ENCODE measurements at regions not wholly inside any gene's neighbourhood (a gene's known extent, or its start where the extent isn't known, plus 50 kb on each side); places are given as distances from the start of the nearest gene placed in this dataset.

- no peak for DNase-seq (ENCODE audit: low read depth in 1 of 2, low spot score in 1 of 2)
Measured at GRCh38 chr16:74100395-74101326, 196.0 kb upstream of the PSMD7 start.

- DNase-seq (ENCODE audit: low read depth in 1 of 2, low spot score in 1 of 2) = no peak
Measured at GRCh38 chr16:74099530-74099929, 197.1 kb upstream of the PSMD7 start.

- DNase-seq (ENCODE audit: low read depth in 1 of 2, low spot score in 1 of 2) = no peak
Measured at GRCh38 chr16:74094962-74095361, 201.7 kb upstream of the PSMD7 start.

GRCh38 chr16:74094514-74094913, 202.1 kb upstream of the PSMD7 start:
- no peak for DNase-seq (ENCODE audit: low read depth in 1 of 2, low spot score in 1 of 2)

GRCh38 chr16:74092336-74092735, 204.3 kb upstream of the PSMD7 start:
- DNase-seq (ENCODE audit: low read depth in 1 of 2, low spot score in 1 of 2) = no peak

- DNase-seq (ENCODE audit: low read depth in 1 of 2, low spot score in 1 of 2) = no peak
Measured at GRCh38 chr16:74090871-74091270, 205.7 kb upstream of the PSMD7 start.

GRCh38 chr16:74083541-74083940, 213.1 kb upstream of the PSMD7 start:
- DNase-seq (ENCODE audit: low read depth in 1 of 2, low spot score in 1 of 2) = no peak

- DNase-seq (ENCODE audit: low read depth in 1 of 2, low spot score in 1 of 2) = no peak
Measured at GRCh38 chr16:74080311-74080710, 216.3 kb upstream of the PSMD7 start.

- no peak for DNase-seq (ENCODE audit: low read depth in 1 of 2, low spot score in 1 of 2)
Measured at GRCh38 chr16:74079232-74079586, 217.4 kb upstream of the PSMD7 start.

- DNase-seq (ENCODE audit: low read depth in 1 of 2, low spot score in 1 of 2) = no peak
Measured at GRCh38 chr16:74078511-74079231, 217.9 kb upstream of the PSMD7 start.

- no peak for DNase-seq (ENCODE audit: low read depth in 1 of 2, low spot score in 1 of 2)
Measured at GRCh38 chr16:74076568-74076967, 220.0 kb upstream of the PSMD7 start.

GRCh38 chr16:74075393-74075792, 221.2 kb upstream of the PSMD7 start:
- DNase-seq (ENCODE audit: low read depth in 1 of 2, low spot score in 1 of 2) = no peak

GRCh38 chr16:74073456-74073855, 223.2 kb upstream of the PSMD7 start:
- DNase-seq (ENCODE audit: low read depth in 1 of 2, low spot score in 1 of 2) = no peak

- DNase-seq (ENCODE audit: low read depth in 1 of 2, low spot score in 1 of 2) = no peak
Measured at GRCh38 chr16:74071996-74072535, 224.5 kb upstream of the PSMD7 start.

- no peak for DNase-seq (ENCODE audit: low read depth in 1 of 2, low spot score in 1 of 2)
Measured at GRCh38 chr16:74070237-74070636, 226.4 kb upstream of the PSMD7 start.

- DNase-seq (ENCODE audit: low read depth in 1 of 2, low spot score in 1 of 2) = no peak
Measured at GRCh38 chr16:74064120-74064735, 232.4 kb upstream of the PSMD7 start.

GRCh38 chr16:74053826-74054225, 242.8 kb upstream of the PSMD7 start:
- DNase-seq (ENCODE audit: low read depth in 1 of 2, low spot score in 1 of 2) = no peak

- DNase-seq (ENCODE audit: low read depth in 1 of 2, low spot score in 1 of 2) = no peak
Measured at GRCh38 chr16:74053312-74053711, 243.3 kb upstream of the PSMD7 start.

GRCh38 chr16:74052016-74052415, 244.6 kb upstream of the PSMD7 start:
- DNase-seq (ENCODE audit: low read depth in 1 of 2, low spot score in 1 of 2) = no peak

- DNase-seq (ENCODE audit: low read depth in 1 of 2, low spot score in 1 of 2) = no peak
Measured at GRCh38 chr16:74049027-74049426, 247.6 kb upstream of the PSMD7 start.

GRCh38 chr16:74046524-74046923, 250.1 kb upstream of the PSMD7 start:
- DNase-seq (ENCODE audit: low read depth in 1 of 2, low spot score in 1 of 2) = no peak

- DNase-seq (ENCODE audit: low read depth in 1 of 2, low spot score in 1 of 2) = no peak
Measured at GRCh38 chr16:74045513-74045912, 251.1 kb upstream of the PSMD7 start.

Data from activated CD4-positive, alpha-beta T cell treated with anti-CD3 and anti-CD28 coated beads, Interleukin-2, amount 50 U/mL, for 24 hours (primary cell).